ENCODE measurements at regions not wholly inside any gene's neighbourhood (a gene's known extent, or its start where the extent isn't known, plus 50 kb on each side); places are given as distances from the start of the nearest gene placed in this dataset.
"Not testable (repeated sequence)": the region's sequence is repeated elsewhere in the genome, so short reads cannot be mapped to it uniquely, and the experiment has no call there.

DNA sequence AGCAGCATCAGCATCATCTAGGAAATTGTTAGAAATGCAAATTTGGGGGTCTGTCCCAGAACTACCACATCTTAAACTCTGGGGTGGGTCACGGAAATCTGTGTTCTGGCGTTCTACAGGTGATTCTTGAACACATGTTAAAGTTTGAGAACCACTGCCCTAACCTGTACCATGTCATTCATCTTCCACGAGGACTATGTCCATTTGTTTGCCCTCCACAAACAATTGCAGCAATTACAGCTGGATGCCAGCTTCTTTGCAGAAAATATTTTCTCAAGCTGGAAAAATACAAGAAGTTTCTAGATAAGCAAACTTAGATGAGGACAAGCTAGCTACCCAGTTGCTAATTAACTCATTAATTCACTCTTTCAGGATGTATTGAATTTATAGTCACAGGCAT lies 54.1 kb downstream of the MAFB start:
- no peak for DNase-seq

DNA sequence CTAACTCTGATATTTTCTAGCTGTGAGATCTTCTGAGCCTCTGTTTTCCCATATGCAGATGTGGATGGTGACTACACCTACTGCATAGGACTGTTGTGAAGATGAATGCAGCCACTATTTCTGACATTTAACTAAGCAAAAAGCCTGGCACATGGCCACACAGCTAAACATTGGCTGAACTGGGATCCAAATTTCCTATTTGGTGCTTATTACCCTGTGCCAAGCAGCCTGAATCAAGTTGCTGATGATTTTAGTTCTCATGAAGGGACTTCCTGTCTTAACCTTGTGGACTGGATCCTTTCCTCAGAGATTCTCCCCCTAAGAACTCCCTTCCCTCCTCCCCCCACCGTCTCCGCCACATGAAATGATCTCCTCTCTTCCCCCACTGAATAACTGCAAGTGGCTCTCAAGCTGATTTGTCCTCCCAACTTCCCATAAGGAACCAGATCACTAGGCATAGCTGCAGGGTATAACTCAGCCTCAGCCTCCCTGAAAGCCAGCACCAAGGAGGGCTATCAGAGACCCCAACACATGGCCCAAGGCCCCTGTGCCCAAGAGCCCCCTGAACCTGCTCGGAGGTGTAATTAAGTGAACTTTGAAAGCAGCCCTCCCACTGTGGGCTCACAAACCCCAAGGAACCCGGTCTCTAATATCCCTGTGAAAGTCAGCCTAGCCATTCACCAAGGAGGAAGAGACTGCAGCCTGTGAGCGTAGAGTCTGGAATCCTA lies 55.7 kb downstream of the MAFB start:
- peak; percentile 7 for DNase-seq

- peak; percentile 33 for DNase-seq
Measured at GRCh38 chr20:40632346-40632976, 56.6 kb downstream of the MAFB start.

GRCh38 chr20:40631119-40631631 lies 57.9 kb downstream of the MAFB start:
- no peak for DNase-seq

DNA sequence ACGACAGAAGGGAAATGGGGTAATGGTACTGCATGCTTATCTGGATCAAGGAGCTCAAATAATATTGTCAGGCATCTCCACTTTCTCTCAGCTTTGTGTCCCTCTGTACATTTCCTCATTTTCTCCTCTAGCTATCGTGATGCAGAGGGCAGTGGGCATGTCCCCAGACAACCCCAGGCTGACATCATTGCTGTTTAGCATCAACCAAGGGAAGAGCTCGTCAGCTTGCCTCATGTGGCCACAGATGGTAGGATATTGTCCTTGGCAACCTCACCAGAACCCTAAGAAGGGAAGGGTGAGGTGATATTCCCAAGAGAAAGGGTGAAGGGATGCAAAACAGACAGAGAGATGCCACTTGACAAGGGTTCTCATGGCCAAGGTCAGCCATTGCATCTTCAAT lies 58.3 kb downstream of the MAFB start:
- no peak for DNase-seq

GRCh38 chr20:40630099-40630498 lies 58.9 kb downstream of the MAFB start:
- no peak for DNase-seq

DNA sequence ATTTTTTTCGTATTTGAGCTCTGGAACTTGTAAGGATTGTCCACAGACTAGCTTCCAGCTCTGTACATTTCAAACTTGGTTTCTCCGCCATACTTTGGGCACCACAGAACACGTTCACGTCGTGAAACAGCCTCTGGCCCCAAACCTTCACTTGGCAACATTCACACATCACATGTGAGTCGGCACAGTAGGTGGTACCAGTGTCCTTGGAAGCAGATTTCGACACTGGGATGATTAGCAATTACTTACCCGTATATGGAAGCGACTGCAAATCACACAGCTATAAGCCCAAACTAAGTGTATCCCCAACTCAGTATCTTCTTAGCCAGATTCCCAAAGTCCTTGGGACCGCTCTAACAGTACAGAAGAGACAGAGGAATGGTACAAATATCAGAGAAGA lies 60.2 kb downstream of the MAFB start:
- DNase-seq = no peak

DNA sequence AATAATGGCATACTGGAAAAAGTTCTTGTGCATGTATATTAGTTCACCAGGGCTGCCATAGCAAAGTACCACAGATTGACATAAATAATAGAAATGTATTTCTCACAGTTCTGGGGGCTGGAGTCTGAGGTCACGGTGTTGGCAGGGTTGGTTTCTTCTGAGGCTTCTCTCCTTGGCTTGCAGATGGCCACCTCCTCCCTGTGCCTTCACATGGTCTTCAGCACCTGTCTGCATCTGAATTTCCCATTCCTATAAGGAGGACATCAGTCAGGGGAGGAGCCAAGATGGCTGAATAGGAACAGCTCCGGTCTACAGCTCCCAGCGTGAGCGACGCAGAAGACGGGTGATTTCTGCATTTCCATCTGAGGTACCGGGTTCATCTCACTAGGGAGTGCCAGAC lies 70.0 kb downstream of the MAFB start:
- not testable (repeated sequence) for DNase-seq

- no peak for DNase-seq
Measured at GRCh38 chr20:40617594-40617993, 71.4 kb downstream of the MAFB start.

DNA sequence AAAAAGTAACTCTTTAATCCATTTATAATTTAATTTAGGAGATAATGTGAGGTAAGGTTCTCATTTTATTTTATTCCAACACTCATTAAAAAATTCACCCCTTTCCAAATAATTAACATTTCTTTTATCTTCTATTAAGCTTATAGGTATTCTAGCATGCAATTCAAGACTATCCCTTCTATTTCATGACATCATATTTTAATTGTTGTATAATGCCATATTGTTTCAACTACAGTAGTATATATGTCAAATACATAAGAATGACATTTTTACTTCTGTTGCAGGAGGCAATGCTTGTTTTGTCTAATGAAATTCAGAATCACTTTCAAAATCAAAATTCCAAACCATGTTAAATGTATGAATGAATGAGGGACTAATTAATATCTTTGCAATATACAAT lies 76.2 kb downstream of the MAFB start:
- DNase-seq = no peak

- DNase-seq = no peak
Measured at GRCh38 chr20:40612247-40612646, 76.8 kb downstream of the MAFB start.

DNA sequence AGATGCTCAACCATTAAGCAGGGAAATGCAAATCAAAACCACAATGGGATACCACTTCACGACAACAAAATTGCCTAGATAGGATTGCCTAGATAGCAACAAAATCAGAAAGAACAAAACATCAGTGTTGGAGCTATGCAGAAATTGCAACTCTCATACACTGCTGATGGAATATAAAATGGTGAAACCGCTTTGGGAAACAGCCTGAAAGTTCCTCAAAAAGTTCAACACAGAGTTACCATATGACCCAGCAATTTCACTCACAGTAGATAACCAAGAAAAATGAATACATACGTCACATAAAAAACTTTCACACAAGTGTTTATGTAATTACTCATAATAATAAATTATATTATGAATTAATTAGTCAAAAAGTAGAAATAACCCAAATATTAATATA lies 78.3 kb downstream of the MAFB start:
- DNase-seq = no peak

DNA sequence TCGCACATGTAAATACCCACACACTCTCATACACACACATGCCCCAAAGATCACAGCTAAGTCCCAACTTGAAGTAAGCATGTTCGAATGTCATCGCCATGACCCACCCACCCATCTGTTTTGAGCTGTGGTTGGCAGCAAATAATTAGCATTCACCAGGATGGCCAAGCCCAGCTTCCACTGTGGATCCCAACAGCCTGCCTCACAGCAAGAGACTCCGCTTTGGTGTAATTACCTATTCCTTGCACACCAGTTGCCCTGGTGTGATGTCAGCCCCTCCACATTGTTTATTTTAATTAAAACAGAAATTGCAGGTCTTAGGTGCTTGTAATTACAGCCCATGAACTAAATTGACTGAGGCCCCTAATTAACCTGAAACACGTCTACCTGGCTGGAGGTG lies 81.1 kb downstream of the MAFB start:
- DNase-seq = no peak

GRCh38 chr20:40606660-40607059 lies 82.4 kb downstream of the MAFB start:
- no peak for DNase-seq

DNA sequence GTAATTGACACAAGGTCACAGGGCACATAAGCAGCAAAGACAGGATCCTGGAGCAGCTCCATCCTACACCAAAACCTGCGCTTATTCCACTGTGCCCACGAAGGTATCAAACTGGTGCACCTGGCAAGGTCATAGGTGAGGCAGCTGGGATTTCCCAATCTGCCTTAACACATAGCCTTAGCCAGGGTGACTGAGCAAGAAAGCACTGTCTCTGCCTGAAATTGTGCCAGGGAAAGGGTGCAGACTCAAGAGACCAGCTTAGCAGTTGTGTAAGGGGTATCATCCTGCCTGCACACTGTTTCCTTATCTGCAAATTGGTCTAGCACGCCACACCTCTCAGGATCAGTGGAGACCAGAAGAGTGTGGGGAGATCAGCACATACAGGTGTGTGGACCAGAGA lies 82.8 kb downstream of the MAFB start:
- no peak for DNase-seq

DNA sequence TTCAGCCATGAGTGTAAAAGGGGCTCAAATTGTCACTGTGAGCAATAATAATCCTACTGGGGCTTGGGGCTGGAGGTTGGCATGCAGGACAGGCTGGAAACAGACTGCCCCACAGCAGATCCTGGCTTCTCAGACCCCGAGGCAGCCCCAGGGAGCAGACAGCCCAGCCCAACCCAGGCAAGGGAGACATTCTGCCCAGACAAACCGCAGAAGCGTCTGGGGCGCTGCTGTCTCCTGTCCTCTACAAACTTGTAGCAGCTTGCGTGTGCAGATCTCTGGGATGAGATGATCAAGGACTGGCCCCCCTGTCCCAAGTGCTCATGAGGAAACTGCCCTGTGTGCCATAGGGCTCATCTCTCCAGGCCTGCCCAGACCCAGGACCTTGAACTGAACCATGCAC lies 84.6 kb downstream of the MAFB start:
- no peak for DNase-seq

DNA sequence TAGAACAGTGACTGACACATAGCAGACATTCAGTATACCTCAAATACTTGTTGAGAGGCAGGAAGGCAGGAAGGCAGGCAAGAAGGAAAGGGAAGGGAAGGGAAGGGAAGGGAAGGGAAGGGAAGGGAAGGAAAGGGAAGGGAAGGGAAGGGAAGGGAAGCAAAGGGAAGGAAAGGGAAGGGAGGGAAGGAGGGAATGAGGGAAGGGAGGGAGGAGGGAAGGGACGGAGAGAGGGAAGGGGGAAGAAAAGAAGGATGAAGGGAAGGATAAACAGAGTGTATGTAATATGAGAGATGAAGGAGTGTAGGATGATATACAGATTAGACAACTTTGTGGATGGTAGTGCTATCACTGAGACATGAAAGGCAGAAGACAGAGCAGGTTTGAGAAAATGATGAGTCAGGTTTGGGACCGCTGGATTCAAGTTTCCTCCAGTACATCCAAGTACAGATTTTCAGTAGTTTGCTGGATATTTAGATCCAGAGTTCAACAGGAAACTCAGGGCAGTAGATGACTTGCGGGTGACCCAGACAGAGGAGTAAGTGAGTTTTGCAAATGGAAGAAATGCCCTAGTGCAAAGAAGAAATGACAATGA lies 85.9 kb downstream of the MAFB start:
- no peak for DNase-seq

DNA sequence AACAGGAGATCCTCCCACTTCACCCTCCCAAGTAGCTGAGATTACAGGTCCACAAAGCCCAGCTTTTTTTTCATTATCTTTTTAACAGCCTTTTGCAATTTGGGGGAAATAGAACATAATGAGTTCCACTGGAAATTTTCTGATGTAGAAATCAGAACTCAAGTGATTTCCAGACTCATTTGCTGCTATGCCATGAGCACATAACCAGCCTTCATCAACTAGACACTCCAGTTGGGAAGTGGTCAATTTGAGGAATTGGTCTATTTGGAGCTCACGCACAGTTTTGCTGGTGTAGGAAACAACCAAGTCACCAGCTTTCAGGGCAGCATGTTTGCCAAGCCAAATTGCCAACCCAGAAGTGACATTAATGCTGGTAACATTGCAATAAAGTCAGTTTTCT lies 86.7 kb downstream of the MAFB start:
- DNase-seq = no peak

DNA sequence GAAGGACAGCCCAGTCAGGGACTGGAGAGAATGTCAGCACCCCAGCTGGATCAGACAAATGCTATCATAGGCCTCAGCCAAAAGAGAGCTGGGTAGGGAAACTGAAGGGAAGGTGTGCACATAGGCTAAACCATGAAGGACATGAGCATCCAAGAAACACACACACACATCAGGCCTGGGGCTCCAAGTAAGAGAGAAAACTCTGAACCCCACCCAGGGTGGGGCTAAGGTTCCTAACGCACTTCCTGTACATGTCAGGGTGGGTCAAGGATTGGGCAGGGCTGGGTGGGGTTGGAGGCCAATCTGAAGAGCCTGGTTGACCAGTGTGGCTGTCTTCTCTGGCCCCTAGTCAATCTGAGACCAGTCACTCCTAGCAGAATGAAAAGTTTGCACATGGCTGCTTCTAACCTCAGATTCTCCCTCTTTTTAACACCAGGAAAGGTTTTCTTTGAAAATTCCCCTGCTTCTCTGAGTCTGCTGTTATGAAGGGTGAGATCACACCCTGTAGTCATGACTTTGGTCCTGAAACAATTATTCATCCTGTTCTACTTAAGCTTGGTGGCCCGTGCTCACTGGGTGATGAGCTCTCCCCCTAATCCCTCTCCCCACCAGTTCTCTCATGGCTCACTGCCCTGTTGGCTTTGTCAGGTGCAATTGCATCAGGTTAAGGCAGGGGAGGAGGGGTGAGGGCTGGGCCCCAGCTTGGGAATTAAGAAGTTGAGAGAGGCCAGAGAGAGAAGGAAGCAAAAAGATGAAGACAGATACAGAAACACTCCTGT lies 88.4 kb downstream of the MAFB start:
- DNase-seq = no peak

DNA sequence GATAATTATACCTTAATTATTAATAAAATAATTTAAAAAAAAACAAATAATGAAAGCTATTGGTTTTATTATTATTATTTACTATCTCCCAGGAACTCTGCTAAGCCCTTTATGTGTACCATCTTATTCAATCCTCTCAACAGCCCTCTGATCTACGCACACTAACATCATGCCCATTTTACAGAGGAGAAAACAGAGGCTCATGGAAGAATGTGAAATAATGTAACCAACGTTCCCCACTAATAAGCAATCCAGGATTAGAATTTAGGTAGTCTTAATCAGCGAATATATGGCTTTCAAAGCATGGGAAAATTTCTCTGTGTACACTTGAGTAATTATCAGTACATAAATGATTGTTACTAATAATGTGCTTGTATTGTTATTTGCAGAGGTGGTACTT lies 89.0 kb downstream of the MAFB start:
- DNase-seq = no peak

DNA sequence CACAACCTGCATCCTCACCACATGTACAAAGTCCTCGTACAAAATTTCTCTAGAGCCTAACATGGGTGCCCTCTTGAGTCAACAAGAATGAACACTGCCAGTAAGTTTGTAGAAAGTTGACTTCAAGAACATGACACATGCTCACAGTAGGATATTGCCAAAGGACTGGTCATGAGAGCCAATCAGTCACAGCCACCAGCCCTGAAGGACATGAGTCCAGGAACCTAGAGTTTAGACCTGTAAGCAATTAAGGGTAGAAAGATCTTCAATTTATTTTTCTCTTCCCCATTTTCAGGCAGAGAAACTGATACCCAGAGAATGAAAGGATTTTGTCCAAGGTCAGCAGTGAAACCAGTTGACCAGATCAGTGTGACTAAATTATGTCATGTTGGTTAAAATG lies 96.1 kb downstream of the MAFB start:
- DNase-seq = no peak

DNA sequence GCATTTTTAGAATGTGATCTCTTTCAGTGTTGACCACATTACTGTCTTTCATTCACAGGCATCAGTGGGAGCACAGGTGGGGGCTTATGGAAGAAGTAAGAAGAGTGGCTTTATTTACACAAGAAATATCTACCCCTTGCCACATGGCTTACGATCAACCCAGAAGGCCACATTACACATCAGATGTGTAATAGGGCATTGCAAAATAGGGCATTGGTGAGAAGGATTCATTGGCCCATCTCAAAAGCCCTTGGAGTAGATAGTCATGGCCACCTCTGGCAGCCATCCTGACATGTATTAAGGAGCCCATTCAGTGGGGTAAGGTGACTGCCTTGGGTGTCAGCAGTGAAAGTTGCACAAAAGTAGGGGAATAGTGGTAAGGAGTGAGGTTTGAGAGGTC lies 97.5 kb downstream of the MAFB start:
- DNase-seq = no peak

DNA sequence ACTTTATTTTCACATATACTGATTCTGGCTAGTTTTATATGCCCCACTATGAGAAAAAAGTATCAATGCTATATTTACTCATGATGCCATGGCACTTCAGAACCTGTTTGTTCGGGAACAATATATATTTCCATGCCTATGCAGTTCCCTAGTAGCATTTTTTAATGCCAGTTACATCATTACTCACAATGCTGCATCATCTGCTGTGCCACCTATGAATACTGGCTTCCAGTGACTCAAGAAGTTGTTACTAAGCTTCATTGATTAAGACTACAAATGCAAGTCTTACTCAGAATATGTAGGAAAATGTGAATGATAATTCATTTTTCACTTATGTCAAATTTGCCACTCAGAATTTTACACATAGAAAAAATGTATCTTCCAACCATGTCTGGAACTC lies 97.9 kb downstream of the MAFB start:
- DNase-seq = no peak

DNA sequence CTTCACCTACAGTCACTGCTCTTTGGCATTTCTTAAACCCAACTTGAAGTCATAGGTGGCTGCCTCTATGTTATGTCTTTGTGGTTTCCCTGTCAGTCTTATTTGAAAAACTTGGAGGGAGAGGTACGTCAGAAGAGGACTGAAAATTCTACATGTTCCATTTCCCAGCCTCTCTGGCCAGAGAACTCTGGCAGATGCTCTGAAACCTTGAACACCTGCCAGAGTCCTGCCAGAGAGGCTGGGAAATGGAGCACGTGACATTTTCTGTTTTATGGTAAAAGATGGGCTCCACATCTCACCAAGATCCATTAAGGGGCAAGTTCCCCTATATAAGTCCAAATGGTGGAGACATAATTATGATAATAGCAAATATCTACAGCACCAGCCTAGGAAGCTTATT lies 99.5 kb downstream of the MAFB start:
- DNase-seq = no peak
